Liver (tissue), 6 donors: ENCODE measurements at regions not wholly inside any gene's neighbourhood (a gene's known extent, or its start where the extent isn't known, plus 50 kb on each side); places are given as distances from the start of the nearest gene placed in this dataset.
"Not testable (repeated sequence)": the region's sequence is repeated elsewhere in the genome, so short reads cannot be mapped to it uniquely, and the experiment has no call there.

ENCODE experiments used
- DNase-seq: peaks from one replicate; pipeline ENCODE4 v3.0.0-alpha.2; 2017; ENCODE audit warnings: low spot score
- H3K27ac ChIP-seq, 2 donors: one replicate each; pipeline ENCODE4 v1.7.0; 2013; ENCODE audit warnings: inconsistent platforms in 2 of 2, low read length in 2 of 2, control low read depth in 1 of 2, low read depth in 1 of 2, mild to moderate bottlenecking in 1 of 2
- H3K27me3 ChIP-seq, 4 donors: one replicate each; pipeline versions ENCODE4 v1.6.1 to v1.7.0; 2013; ENCODE audit warnings: low read length in 3 of 4, inconsistent platforms in 1 of 4, mild to moderate bottlenecking in 1 of 4, moderate library complexity in 1 of 4; ENCODE audit not compliant: control insufficient read depth in 4 of 4, insufficient read depth in 4 of 4
- H3K36me3 ChIP-seq, 4 donors: one replicate each; pipeline versions ENCODE4 v1.6.1 to v1.7.0; 2013; ENCODE audit warnings: low read length in 3 of 4, mild to moderate bottlenecking in 3 of 4, low read depth in 1 of 4, moderate library complexity in 1 of 4; ENCODE audit not compliant: control insufficient read depth in 4 of 4, insufficient read depth in 3 of 4
- H3K4me1 ChIP-seq, 4 donors: one replicate each; pipeline versions ENCODE4 v1.6.1 to v1.7.0; 2013; ENCODE audit warnings: low read length in 3 of 4, mild to moderate bottlenecking in 3 of 4, moderate library complexity in 1 of 4; ENCODE audit not compliant: control insufficient read depth in 4 of 4, insufficient read depth in 4 of 4
- H3K4me3 ChIP-seq, 3 donors: one replicate each; pipeline versions ENCODE4 v1.6.1 to v1.7.0; 2013; ENCODE audit warnings: low read length in 3 of 3, control low read depth in 1 of 3, low read depth in 1 of 3, mild to moderate bottlenecking in 1 of 3
- H3K9ac ChIP-seq, 2 donors: one replicate each; pipeline ENCODE4 v1.7.0; 2013; ENCODE audit warnings: low read length in 2 of 2, mild to moderate bottlenecking in 2 of 2, moderate library complexity in 2 of 2, control low read depth in 1 of 2, low read depth in 1 of 2
- H3K9me3 ChIP-seq, 4 donors: one replicate each; pipeline versions ENCODE4 v1.6.1 to v1.7.0; 2013; ENCODE audit warnings: low read length in 3 of 4; ENCODE audit not compliant: control insufficient read depth in 4 of 4
- WGBS: extraction: QIAGEN DNeasy Blood & Tissue Kit; methylation state at CpG from one replicate; pipeline ENCODE4 v1.1.7; 2013; 5-methylcytosine and 5-hydroxymethylcytosine counted together
- donor health status: healthy.
- donor health status: healthy.
- donor health status: healthy.

GRCh38 chr15:22272286-22273160, 186.2 kb upstream of the GOLGA6L22 start:
- H3K36me3 ChIP-seq, H3K9me3 ChIP-seq, H3K27me3 ChIP-seq, H3K4me3 ChIP-seq, H3K4me1 ChIP-seq, H3K9ac ChIP-seq, DNase-seq, H3K27ac ChIP-seq: not testable (repeated sequence)
- 89% methylated on average over 29 of the region's 29 CpGs for WGBS

- H3K4me1 ChIP-seq, H3K9me3 ChIP-seq, H3K36me3 ChIP-seq, H3K27me3 ChIP-seq, H3K9ac ChIP-seq, DNase-seq, H3K27ac ChIP-seq, H3K4me3 ChIP-seq: not testable (repeated sequence)
- WGBS: 83% methylated on average over 12 of the region's 12 CpGs
Measured at GRCh38 chr15:22273185-22273584, 185.5 kb upstream of the GOLGA6L22 start.

DNA sequence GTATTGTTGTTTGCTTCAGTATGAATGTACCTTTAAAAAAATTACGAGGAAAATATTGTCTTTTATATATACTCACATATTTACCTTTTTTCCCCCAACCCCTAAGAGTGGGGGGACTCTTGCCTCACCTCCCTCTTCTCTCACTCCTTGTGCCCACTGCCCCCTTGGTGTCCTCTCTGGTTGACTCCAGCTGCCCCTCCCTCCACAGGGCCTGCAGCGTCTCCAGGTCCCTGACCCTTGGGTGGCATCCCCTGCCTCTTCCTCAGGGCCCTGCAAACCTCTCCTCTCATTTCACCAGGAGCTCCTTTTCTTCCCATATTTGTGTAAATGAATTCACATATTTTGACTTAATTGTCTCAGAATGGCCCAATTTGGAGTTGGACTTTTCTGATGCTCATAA, 184.3 kb upstream of the GOLGA6L22 start:
- H3K27me3 ChIP-seq, H3K9me3 ChIP-seq, H3K27ac ChIP-seq, H3K4me3 ChIP-seq, H3K36me3 ChIP-seq, H3K9ac ChIP-seq, H3K4me1 ChIP-seq, DNase-seq: not testable (repeated sequence)
- 76% methylated on average over 2 of the region's 2 CpGs for WGBS

GRCh38 chr15:22280770-22281169, 177.9 kb upstream of the GOLGA6L22 start:
- peaks cover 0 to 17% (median 14%) of the 10 kb centered on the region in 4 donors for H3K4me1 ChIP-seq
- H3K9me3 ChIP-seq, H3K27me3 ChIP-seq, H3K36me3 ChIP-seq, H3K9ac ChIP-seq, H3K27ac ChIP-seq, H3K4me3 ChIP-seq, DNase-seq: not testable (repeated sequence)
- WGBS: 86% methylated on average over 4 of the region's 4 CpGs

DNA sequence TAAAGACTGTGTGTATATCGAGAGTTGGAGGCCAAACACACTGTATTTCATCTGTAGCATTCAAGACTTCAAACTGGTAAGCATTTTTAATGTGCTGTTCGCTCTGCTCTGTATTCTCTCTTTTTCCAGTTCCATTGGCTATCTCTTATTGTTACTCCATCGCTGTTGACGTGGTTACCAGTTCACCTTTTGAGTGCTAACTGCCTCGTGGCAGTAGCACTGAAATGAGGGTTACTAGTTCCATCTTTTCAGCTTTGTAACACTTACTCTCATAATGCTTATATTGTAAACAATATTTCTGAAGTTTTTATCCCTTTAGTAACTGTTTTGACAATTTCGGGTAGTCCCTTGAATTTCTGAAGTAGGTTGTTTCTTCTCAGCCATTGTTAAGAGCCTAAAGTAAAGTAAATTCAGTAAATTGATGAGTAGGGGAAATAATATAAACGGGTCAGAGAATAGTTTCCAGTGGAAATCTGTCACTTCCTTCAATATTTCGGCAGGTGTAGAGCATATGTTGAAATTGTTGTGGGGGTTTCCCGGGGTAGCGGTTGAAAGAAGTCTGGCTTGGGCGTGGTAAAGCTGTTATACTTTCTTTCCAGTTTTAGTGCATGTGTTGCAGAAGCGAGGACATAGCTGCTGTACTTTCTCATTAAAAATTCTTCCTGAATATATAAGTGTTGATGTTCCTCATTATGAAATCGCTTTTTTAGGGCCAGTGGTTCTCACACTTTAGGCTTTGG, 175.7 kb upstream of the GOLGA6L22 start:
- not testable (repeated sequence) for DNase-seq, H3K27ac ChIP-seq, H3K4me3 ChIP-seq, H3K36me3 ChIP-seq, H3K9me3 ChIP-seq, H3K27me3 ChIP-seq, H3K9ac ChIP-seq
- WGBS: 61% methylated on average over 13 of the region's 13 CpGs
- H3K4me1 ChIP-seq: peaks cover 0 to 20% (median 14%) of the 10 kb centered on the region in 4 donors

- not testable (repeated sequence) for H3K9me3 ChIP-seq, DNase-seq, H3K36me3 ChIP-seq, H3K27me3 ChIP-seq
- Histone ChIP-seq H3K4me1 (peaks cover 0 to 20% (median 14%) of the 10 kb centered on the region in 4 donors), H3K9ac (peak overlapping the region in 1 of 2 donors; percentile 49), H3K27ac (peak overlapping the region; percentile 81 to 88), H3K4me3 (peak overlapping the region in 2 of 3 donors; percentile 21 to 32)
- 43% methylated on average over 3 of the region's 3 CpGs for WGBS
Measured at GRCh38 chr15:22284795-22285420, 173.8 kb upstream of the GOLGA6L22 start.

GRCh38 chr15:22291054-22291453, 167.6 kb upstream of the GOLGA6L22 start:
- not testable (repeated sequence) for H3K27ac ChIP-seq, H3K9me3 ChIP-seq, H3K36me3 ChIP-seq, H3K4me1 ChIP-seq, H3K27me3 ChIP-seq, H3K4me3 ChIP-seq, DNase-seq, H3K9ac ChIP-seq
- WGBS: 67% methylated on average over 4 of the region's 4 CpGs

- H3K36me3 ChIP-seq, H3K27ac ChIP-seq, H3K4me1 ChIP-seq, H3K9ac ChIP-seq, H3K4me3 ChIP-seq, H3K9me3 ChIP-seq, H3K27me3 ChIP-seq, DNase-seq: not testable (repeated sequence)
- no CpG with 5 or more reads among the region's 1 CpG for WGBS
Measured at GRCh38 chr15:22303112-22303511, 155.6 kb upstream of the GOLGA6L22 start.
